Heart right ventricle (tissue), 16 donors: ENCODE measurements at regions not wholly inside any gene's neighbourhood (a gene's known extent, or its start where the extent isn't known, plus 50 kb on each side); places are given as distances from the start of the nearest gene placed in this dataset.

ENCODE experiments used
- ATAC-seq, 8 donors: fragments of 200-7000 bp; cut with Tn5 transposase; one replicate each; pipeline ENCODE4 v1.9.1; 2020; ENCODE audit warnings: mild to moderate bottlenecking in 8 of 8, moderate library complexity in 8 of 8, moderate number of reproducible peaks in 1 of 8
- DNase-seq, 2 donors: peaks; one replicate each; pipeline ENCODE4 v3.0.0-alpha.2; 2020
- H3K27ac ChIP-seq, 10 donors: fragments of 200-600 bp; sonication (generic) in 2 of 10; one replicate each; pipeline versions ENCODE4 v1.5.0 to v1.8.0; 2020 to 2022; ENCODE audit warnings: mild to moderate bottlenecking in 3 of 10
- H3K27me3 ChIP-seq, 7 donors: fragments of 200-600 bp; one replicate each; pipeline ENCODE4 v1.8.0; 2021 to 2022; ENCODE audit warnings: mild to moderate bottlenecking in 2 of 7
- H3K36me3 ChIP-seq, 9 donors: fragments of 200-600 bp; sonication (generic) in 1 of 9; one replicate each; pipeline versions ENCODE4 v1.5.0 to v1.8.0; 2020 to 2022; ENCODE audit warnings: mild to moderate bottlenecking in 2 of 9
- H3K4me1 ChIP-seq, 9 donors: fragments of 200-600 bp; sonication (generic) in 1 of 9; one replicate each; pipeline versions ENCODE4 v1.5.0 to v1.8.0; 2020 to 2022; ENCODE audit warnings: mild to moderate bottlenecking in 4 of 9
- H3K4me3 ChIP-seq, 10 donors: fragments of 200-600 bp; sonication (generic) in 2 of 10; one replicate each; pipeline versions ENCODE4 v1.5.0 to v1.8.0; 2020 to 2022; ENCODE audit warnings: mild to moderate bottlenecking in 7 of 10, moderate library complexity in 2 of 10
- H3K9me3 ChIP-seq, 11 donors: fragments of 200-600 bp in 10 of 11; sonication (generic) in 2 of 11; one replicate each; pipeline versions ENCODE4 v1.5.0 to v1.8.0; 2013 to 2022; ENCODE audit warnings: mild to moderate bottlenecking in 2 of 11, control low read depth in 1 of 11, moderate library complexity in 1 of 11
- WGBS, 2 donors: extraction: QIAGEN DNeasy Blood & Tissue Kit; methylation state at CpG; one replicate each; pipeline ENCODE4 v1.1.7; 2013; ENCODE audit warnings: inconsistent platforms in 1 of 2; 5-methylcytosine and 5-hydroxymethylcytosine counted together
- intact Hi-C, 10 donors: fragments of 100-400 bp; cut with DNase I; formaldehyde crosslinking; loops; one replicate each; pipeline versions ENCODE4 v1.11.1 to v1.14.2; 2022
- TF ChIP-seq, protein P1 (sequence below), 9 donors: fragments of 200-600 bp; sonication (generic) in 2 of 9; IDR thresholded peaks; one replicate each; pipeline versions ENCODE4 v1.5.0 to v1.8.0; 2021 to 2022; ENCODE audit warnings: antibody characterized with exemption in 9 of 9, mild to moderate bottlenecking in 5 of 9, moderate library complexity in 1 of 9
- donor health status: Arrhythmogenic right ventricular cardiomyopathy.
- donor health status: ischemic (EF 13 %, LVEDD 7.1; RV severe dilation, severe dysfunction).
- donor health status: healthy with polysubstance abuse.
- donor health status: DM: no; HTN: yes; CAD: no.
- donor health status: DM: no; HTN: no; CAD: no.
- donor health status: ischemic (EF 25% LVEDD 6.9; RV normal size, moderate dysfunction).
- donor health status: ischemic (EF 25% LVEDD 5.7; RV mildly dilated, moderate dysfunction).
- donor health status: healthy.
- donor health status: DM: yes; HTN: yes; CAD: no.
- donor health status: Ischemic cardiomyopathy.
- donor health status: ischemic (EF 35%, LVEDD 5.7; RV mildly dilated, moderate dysfunction).
- donor health status: nonischemic (EF 11% LVEDD 7.7; RV severe dilation, severe dysfunction).
- donor health status: DM: yes; HTN: yes; CAD: no.
- donor health status: PGD.
- donor health status: ischemic (EF 29% LVEDD 5.4; RV normal size, mild dysfunction).
- donor health status: nonischemic (EF 23%, LVEDD 6.1; RV moderate dilation, normal function).

DNA sequence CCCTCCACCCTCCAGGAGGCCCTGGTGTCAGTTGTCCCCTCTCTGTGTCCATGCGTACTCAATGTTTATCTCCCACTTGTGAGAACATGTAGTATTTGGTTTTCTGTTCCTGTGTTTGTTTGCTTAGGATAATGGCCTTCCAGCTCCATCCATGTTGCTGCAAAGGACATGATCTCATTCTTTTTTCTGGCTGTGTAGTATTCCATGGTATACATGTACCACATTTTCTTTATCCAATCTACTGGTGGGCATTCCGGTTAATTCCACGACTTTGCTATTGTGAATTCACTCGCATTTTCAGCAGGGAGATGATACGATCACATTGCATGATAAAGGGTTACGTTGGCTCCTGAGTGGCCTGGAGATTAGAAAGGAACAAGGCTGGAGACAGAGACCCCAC lies 286.2 kb downstream of the FOXL1 start:
- Histone ChIP-seq H3K27me3 (peaks cover 0 to 3% (median 0%) of the 10 kb centered on the region in 7 donors), H3K4me3 (no peak overlapping the region), H3K27ac (peak overlapping the region in 2 of 10 donors; percentile 78 to 88), H3K4me1 (peaks cover 0 to 20% (median 5%) of the 10 kb centered on the region in 9 donors), H3K36me3 (no peaks in the 10 kb centered on the region), H3K9me3 (no peaks in the 10 kb centered on the region)
- no peak for DNase-seq
- 96 to 97% methylated on average over 6 of the region's 6 CpGs for WGBS, 2 donors
- ATAC-seq = no peak
- TF ChIP-seq, protein P1, sequence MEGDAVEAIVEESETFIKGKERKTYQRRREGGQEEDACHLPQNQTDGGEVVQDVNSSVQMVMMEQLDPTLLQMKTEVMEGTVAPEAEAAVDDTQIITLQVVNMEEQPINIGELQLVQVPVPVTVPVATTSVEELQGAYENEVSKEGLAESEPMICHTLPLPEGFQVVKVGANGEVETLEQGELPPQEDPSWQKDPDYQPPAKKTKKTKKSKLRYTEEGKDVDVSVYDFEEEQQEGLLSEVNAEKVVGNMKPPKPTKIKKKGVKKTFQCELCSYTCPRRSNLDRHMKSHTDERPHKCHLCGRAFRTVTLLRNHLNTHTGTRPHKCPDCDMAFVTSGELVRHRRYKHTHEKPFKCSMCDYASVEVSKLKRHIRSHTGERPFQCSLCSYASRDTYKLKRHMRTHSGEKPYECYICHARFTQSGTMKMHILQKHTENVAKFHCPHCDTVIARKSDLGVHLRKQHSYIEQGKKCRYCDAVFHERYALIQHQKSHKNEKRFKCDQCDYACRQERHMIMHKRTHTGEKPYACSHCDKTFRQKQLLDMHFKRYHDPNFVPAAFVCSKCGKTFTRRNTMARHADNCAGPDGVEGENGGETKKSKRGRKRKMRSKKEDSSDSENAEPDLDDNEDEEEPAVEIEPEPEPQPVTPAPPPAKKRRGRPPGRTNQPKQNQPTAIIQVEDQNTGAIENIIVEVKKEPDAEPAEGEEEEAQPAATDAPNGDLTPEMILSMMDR (IDR thresholded peaks at IDR 0.05) = no peak
- intact Hi-C loops = loop anchor here in 1 of 10 donors (10.0 kb wide), 1 partner anchor 120 kb away; no protein-coding TSS in a partner anchor

DNA sequence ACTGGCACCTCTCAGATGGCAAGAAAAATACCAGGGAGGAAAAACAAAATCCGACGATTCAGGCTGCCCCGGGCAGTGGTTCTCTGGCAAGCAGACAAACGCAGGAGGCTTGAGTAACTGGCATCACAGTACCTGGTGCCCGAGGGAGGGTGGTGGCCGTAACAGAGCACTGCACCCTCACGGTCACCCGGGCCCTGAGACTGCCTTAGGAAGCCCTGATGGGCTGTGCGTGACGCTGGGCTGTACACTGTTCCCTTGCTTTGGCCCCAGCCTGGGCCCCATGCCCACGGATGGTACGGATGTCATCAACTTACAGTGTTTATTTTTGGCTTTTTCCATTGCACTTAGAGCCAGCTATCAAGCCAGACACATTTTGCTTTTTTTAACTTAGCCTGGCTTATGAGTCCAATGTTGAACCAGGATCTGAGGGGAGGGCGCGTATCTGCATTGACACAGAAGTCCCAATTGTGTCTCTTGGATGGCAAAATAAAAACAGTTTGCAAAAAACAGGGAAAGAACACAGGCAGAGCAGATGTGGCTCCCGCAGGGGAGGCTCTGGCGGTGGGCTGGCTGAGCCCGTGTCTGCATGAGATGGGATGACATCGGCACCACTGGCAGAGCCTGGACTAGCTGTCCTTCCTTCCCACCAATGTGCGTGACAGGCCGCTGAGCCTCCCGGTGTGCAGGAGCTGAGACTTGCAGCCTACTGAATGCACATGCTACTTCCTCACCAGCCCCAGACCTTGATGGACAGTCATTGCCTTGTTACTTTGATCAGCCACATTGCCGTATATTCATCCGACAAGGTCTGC lies 287.7 kb downstream of the FOXL1 start:
- Histone ChIP-seq H3K4me1 (peaks cover 0 to 20% (median 5%) of the 10 kb centered on the region in 9 donors), H3K27ac (peak overlapping the region; percentile 53 to 95 (median 88)), H3K9me3 (no peaks in the 10 kb centered on the region), H3K27me3 (peaks cover 0 to 3% (median 0%) of the 10 kb centered on the region in 7 donors), H3K4me3 (peak overlapping the region in 1 of 10 donors; percentile 13), H3K36me3 (no peaks in the 10 kb centered on the region)
- DNase-seq = peak; percentile 84 to 86
- WGBS, 2 donors = 36 to 46% methylated on average over 23 of the region's 23 CpGs
- ATAC-seq = peak; percentile 94 to 99 (median 98)
- intact Hi-C loops = loop anchor here in 2 of 10 donors (5.0 to 10.0 kb wide), 2 partner anchors 119 to 121 kb away; no protein-coding TSS in a partner anchor
- TF ChIP-seq, protein P1 (IDR thresholded peaks at IDR 0.05) = peak in 5 of 9 donors; percentile 7 to 45 (median 41)

DNA sequence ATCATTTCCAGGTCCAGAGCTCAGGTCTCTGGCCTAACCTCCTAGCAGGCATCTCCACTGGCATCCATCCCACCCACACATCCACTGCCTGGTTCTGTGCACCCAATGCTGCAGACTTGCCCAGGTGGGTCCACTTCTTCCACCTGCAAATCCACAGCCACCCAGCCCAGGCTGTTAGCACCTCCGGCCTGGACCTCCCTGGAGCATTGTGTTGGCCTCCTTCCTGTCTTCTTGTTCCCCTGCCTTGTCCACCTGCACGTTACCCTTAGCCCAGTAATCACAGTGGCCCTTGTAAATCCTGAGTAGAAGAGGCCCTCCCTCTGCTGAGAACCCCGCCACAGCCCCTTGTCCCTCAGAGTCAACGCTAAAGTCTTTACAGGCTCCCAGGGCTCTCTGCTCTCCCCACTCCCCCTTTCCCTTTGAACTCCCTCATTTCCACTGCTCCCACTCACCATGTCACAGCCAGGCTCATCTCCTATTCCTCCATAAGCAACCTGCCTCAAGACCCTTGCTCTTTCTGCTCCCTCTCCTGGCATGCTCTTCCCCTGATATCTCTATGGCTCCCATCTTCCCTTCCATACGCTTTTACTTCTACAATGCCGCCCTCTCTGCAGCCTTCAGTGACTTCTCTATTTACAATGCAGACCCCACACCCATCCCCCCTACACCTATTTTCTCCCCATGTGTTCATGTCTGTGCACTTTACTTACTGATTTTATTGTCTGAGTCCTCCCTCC lies 288.8 kb downstream of the FOXL1 start:
- TF ChIP-seq, protein P1 (IDR thresholded peaks at IDR 0.05) = no peak
- WGBS, 2 donors = 90 to 95% methylated on average over 6 of the region's 6 CpGs
- Histone ChIP-seq H3K27me3 (peaks cover 0 to 3% (median 0%) of the 10 kb centered on the region in 7 donors), H3K9me3 (no peaks in the 10 kb centered on the region), H3K27ac (peak overlapping the region in 9 of 10 donors; percentile 66 to 95 (median 87)), H3K36me3 (no peaks in the 10 kb centered on the region), H3K4me1 (peaks cover 0 to 20% (median 5%) of the 10 kb centered on the region in 9 donors), H3K4me3 (no peak overlapping the region)
- no peak for ATAC-seq
- no peak for DNase-seq
- intact Hi-C loops = loop anchor here in 2 of 10 donors (5.0 to 10.0 kb wide), 2 partner anchors 118 to 120 kb away; no protein-coding TSS in a partner anchor

DNA sequence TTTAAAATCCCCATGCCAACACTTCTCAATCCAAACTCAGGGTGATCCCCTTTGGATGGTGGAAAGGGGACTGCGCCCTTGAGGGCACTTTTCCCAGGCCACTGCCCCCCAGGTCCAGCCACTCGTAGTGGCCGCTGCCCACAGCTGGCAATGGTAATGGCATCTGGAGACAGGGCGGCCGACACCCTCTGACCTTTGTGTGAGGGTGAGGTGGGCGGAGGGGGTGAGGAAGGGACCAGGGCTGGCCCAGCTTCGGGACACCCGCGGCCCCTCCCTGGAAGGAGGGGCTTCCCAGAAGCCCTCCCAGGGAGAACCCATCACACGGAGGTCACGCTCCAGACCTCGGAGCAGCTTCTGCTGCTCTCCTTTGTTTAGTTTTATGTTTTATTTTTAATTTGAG lies 289.7 kb downstream of the FOXL1 start:
- H3K4me3 ChIP-seq = no peak overlapping the region
- H3K36me3 ChIP-seq = no peaks in the 10 kb centered on the region
- H3K9me3 ChIP-seq = peaks cover 0 to 3% (median 0%) of the 10 kb centered on the region in 11 donors
- TF ChIP-seq, protein P1 (IDR thresholded peaks at IDR 0.05) = no peak
- intact Hi-C loops = loop anchor here in 2 of 10 donors (5.0 to 10.0 kb wide), 2 partner anchors 117 to 119 kb away; no protein-coding TSS in a partner anchor
- ATAC-seq = no peak
- no peak for DNase-seq
- H3K27ac ChIP-seq = no peak overlapping the region
- H3K27me3 ChIP-seq = peaks cover 0 to 3% (median 0%) of the 10 kb centered on the region in 7 donors
- H3K4me1 ChIP-seq = peaks cover 0 to 20% (median 5%) of the 10 kb centered on the region in 9 donors
- 80 to 87% methylated on average over 12 of the region's 12 CpGs for WGBS, 2 donors
